Chondrocyte (in vitro differentiated cells): ENCODE measurements at regions not wholly inside any gene's neighbourhood (a gene's known extent, or its start where the extent isn't known, plus 50 kb on each side); places are given as distances from the start of the nearest gene placed in this dataset.

Source experiments
- DNase-seq: peaks from one replicate; pipeline ENCODE4 v3.0.0; 2021; ENCODE audit warnings: mixed read lengths, low spot score
- H3K27ac Mint-ChIP-seq: one replicate; pipeline ENCODE4 v1.8.0; 2021; ENCODE audit warnings: mild to moderate bottlenecking, moderate library complexity, mixed read lengths; ENCODE audit not compliant: unreplicated experiment
- H3K27me3 Mint-ChIP-seq: 2 replicates; pipeline ENCODE4 v1.8.0; 2021; ENCODE audit warnings: low read depth, mixed read lengths
- H3K36me3 Mint-ChIP-seq: 2 replicates; pipeline ENCODE4 v1.8.0; 2021; ENCODE audit warnings: low read depth, mixed read lengths
- H3K4me1 Mint-ChIP-seq: 2 replicates; pipeline ENCODE4 v1.8.0; 2021; ENCODE audit warnings: low read depth, mild to moderate bottlenecking, mixed read lengths
- H3K4me3 Mint-ChIP-seq: one replicate; pipeline ENCODE4 v1.8.0; 2021; ENCODE audit warnings: mild to moderate bottlenecking, moderate library complexity, mixed read lengths; ENCODE audit not compliant: unreplicated experiment
- H3K9me3 Mint-ChIP-seq: 2 replicates; pipeline ENCODE4 v1.8.0; 2021; ENCODE audit warnings: low read depth, mixed read lengths
- TF ChIP-seq, protein P1 (sequence below): fragments of 200-600 bp; sonication (generic); IDR thresholded peaks from 2 replicates; pipeline ENCODE4 v1.5.0; 2021; ENCODE audit warnings: antibody characterized with exemption, mild to moderate bottlenecking, moderate library complexity

DNA sequence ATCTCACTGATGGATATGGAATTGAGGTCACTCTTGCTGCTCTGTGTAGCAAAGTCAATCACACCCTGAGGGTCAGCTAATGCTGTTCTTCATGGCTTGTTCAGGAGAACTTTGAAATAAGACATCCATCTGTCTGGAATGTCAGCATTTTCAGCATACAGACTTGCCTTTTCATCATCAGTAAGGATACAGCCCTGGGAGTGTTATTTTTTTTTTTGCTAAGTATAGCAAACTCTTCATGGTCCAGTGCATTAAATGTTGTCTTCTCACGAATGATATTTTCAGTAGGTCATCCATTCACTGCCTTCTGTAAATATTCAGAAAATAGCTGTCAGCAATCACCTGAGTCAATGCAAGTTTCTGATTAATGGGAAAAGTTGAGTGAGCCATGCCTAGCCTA lies 268.8 kb upstream of the SMIM31 start:
- Mint-ChIP-seq H3K4me3 (no peak overlapping the region), H3K27me3 (peaks cover 2% of the 10 kb centered on the region), H3K9me3 (peaks cover 3% of the 10 kb centered on the region), H3K4me1 (no peaks in the 10 kb centered on the region), H3K27ac (no peak overlapping the region), H3K36me3 (no peaks in the 10 kb centered on the region)
- no peak for DNase-seq
- TF ChIP-seq, protein P1, sequence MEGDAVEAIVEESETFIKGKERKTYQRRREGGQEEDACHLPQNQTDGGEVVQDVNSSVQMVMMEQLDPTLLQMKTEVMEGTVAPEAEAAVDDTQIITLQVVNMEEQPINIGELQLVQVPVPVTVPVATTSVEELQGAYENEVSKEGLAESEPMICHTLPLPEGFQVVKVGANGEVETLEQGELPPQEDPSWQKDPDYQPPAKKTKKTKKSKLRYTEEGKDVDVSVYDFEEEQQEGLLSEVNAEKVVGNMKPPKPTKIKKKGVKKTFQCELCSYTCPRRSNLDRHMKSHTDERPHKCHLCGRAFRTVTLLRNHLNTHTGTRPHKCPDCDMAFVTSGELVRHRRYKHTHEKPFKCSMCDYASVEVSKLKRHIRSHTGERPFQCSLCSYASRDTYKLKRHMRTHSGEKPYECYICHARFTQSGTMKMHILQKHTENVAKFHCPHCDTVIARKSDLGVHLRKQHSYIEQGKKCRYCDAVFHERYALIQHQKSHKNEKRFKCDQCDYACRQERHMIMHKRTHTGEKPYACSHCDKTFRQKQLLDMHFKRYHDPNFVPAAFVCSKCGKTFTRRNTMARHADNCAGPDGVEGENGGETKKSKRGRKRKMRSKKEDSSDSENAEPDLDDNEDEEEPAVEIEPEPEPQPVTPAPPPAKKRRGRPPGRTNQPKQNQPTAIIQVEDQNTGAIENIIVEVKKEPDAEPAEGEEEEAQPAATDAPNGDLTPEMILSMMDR = no peak

DNA sequence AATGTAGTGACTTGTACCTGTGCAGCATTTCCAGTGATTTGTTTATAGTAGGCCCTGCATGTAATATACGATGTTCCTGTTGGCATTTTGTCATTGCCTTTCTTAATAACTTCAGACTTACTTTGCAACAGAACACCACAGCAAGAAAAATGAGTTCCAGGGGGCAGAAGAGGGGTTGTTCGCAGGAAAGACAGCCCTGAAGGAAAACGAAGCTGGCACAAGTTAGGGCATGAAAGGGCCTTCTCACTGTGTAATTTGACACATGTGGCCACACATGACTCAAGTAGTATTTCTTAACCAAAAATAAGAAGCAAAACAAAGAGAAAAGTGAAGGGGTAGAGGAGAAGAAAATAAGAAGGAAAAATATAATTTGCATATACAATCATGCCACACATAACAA lies 265.8 kb upstream of the SMIM31 start:
- H3K4me3 Mint-ChIP-seq = no peak overlapping the region
- H3K27me3 Mint-ChIP-seq = peaks cover 2% of the 10 kb centered on the region
- H3K4me1 Mint-ChIP-seq = peaks cover 4% of the 10 kb centered on the region
- DNase-seq = no peak
- TF ChIP-seq, protein P1 = no peak
- peaks cover 10% of the 10 kb centered on the region for H3K9me3 Mint-ChIP-seq
- H3K36me3 Mint-ChIP-seq = no peaks in the 10 kb centered on the region
- H3K27ac Mint-ChIP-seq = no peak overlapping the region

DNA sequence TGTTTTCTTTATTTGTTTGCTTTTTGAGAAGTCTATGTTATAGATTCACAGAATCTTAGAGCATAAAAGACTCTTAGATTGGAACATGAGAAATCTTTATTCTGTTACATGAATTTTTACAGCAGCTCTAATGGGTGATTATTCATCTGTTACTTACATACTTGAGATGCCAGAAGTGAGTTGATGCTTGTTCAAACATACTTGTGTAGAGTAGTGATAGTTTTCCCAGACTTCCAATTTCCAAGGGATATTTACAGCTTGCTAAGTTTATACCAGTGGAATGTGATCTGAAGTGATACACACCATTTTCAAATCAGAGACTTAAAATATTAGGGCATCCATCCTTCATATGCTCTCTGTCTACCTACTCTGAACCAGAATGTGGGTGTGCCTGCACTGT lies 252.9 kb upstream of the SMIM31 start:
- H3K36me3 Mint-ChIP-seq = peaks cover 4% of the 10 kb centered on the region
- TF ChIP-seq, protein P1 = no peak
- no peak for DNase-seq
- no peaks in the 10 kb centered on the region for H3K27me3 Mint-ChIP-seq
- H3K27ac Mint-ChIP-seq = peak overlapping the region; percentile 84
- peaks cover 3% of the 10 kb centered on the region for H3K9me3 Mint-ChIP-seq
- peaks cover 19% of the 10 kb centered on the region for H3K4me1 Mint-ChIP-seq
- no peak overlapping the region for H3K4me3 Mint-ChIP-seq

- Mint-ChIP-seq H3K36me3 (peaks cover 4% of the 10 kb centered on the region), H3K27ac (no peak overlapping the region), H3K27me3 (no peaks in the 10 kb centered on the region), H3K4me3 (no peak overlapping the region), H3K4me1 (peaks cover 35% of the 10 kb centered on the region), H3K9me3 (peaks cover 3% of the 10 kb centered on the region)
- no peak for DNase-seq
- TF ChIP-seq, protein P1 = no peak
Observed at GRCh38 chr4:164503874-164504273, 250.1 kb upstream of the SMIM31 start.

- no peak for DNase-seq
- TF ChIP-seq, protein P1 = no peak
- H3K9me3 Mint-ChIP-seq = peaks cover 3% of the 10 kb centered on the region
- H3K27me3 Mint-ChIP-seq = no peaks in the 10 kb centered on the region
- peaks cover 20% of the 10 kb centered on the region for H3K4me1 Mint-ChIP-seq
- H3K4me3 Mint-ChIP-seq = no peak overlapping the region
- H3K27ac Mint-ChIP-seq = no peak overlapping the region
- H3K36me3 Mint-ChIP-seq = peaks cover 2% of the 10 kb centered on the region
Observed at GRCh38 chr4:164508097-164508496, 245.8 kb upstream of the SMIM31 start.
